NCI-H82 treated with DMSO at 0.1 percent for 48 hours (cell line): ENCODE measurements at regions not wholly inside any gene's neighbourhood (a gene's known extent, or its start where the extent isn't known, plus 50 kb on each side); places are given as distances from the start of the nearest gene placed in this dataset.

Experiments used
- DNase-seq: peaks from one replicate; lab custom pipeline; 2025; ENCODE audit not compliant: unreplicated experiment; lab: John Stamatoyannopoulos, UW

- no peak for DNase-seq
Observed at GRCh38 chrX:137387646-137388045, 178.3 kb upstream of the ZIC3 start.

- no peak for DNase-seq
Observed at GRCh38 chrX:137366018-137366633, 199.8 kb upstream of the ZIC3 start.

DNA sequence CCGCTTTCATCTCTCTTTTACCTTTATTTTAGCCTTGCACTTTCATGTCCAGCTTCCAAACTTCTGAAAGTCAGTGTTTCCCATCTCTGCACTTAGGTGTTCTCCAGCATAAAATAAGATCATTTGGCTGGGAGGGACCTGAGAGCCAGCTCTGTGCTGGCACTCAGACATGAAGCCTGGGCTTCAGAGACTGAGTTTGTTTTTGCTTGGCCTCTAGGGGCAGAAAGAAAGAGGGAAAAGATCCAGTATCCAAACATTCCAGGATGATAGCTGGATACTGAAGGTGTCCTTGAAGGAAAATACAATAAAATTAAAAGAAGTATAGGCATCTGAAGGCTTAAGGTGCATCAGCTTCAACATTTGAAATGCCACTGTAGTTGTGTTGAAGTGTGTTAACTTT lies 202.4 kb upstream of the ZIC3 start:
- DNase-seq: no peak

DNA sequence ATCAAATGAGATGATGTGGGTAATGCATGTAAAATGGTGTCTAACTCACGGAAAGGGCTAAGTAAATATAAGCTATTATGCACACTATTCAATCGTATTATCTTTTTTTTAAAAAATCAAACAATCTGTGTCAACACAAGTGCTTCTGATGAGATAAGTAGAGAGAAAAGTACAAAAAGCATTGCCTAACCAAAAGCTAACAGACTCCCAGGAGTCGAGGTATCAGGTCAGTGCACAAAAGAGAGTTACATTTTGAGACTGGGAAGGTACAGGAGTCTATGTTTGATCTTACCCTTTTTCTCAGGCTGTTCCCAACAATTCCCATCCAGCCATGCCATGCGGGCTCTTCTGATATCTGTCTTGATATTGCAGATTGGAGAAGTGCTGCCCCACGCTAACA lies 203.3 kb upstream of the ZIC3 start:
- no peak for DNase-seq

DNA sequence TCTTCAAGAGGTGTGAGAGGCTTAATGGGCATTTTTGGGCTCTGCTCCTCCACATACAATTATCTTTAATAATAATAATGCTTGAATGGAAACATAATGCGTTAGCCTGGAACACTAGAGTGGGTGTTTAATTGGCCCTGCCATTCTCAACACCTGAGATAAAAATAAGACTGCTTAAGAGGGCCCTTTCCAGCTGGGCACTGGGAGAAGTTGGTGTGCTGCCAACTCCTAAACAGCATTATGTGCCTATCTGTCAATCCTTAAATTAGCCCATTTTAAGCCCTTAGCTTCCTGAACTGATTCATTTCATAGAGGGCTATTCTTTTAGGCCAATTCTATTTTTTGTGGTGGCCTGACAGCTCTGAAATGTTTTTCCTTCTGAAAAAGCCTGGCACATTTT lies 211.1 kb upstream of the ZIC3 start:
- DNase-seq: no peak

DNA sequence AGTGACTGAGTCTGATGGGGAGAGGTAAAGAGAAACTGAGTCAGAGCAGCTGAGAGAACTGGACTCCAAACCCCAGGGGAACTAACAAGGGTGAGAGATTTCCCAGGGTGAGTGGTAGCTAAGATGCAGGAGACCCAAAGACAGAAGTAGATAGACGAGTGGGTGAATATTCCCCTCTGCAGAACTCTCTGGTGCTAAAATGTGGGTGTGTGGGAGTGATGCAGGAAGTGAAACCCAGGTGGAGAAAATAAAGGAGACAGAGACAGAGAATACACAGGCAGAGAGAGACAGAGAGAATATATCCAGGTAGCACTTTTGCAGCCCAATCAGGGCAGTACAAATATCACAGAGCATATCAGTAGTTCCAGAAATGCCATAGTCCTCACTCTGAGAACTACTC lies 212.5 kb upstream of the ZIC3 start:
- no peak for DNase-seq

DNA sequence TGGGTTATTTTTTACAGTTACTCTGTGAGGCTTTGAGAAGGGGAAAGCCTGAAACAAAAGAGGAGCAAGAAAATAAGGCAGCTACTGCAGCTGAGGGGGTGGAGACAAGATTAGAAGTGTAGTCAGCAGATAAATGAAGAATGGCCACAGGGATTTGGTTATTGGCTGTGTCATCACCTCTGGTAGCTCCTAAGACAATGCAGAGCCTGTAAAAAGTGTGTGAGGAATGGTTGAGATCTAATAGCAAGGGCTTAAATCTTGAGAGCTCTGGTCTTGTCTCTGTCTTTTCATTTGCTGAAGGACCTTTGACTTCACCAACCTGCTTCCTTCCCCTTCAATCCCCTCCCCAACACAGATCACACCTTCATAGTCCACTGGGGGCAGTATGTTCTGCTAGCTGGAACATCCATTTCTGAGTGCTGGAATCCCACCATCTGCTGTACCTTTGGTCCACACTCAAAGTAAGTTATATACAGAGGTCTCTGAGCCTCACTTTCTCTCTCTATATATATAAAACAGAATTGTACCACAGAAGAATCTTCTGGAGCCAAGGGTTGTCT lies 213.7 kb upstream of the ZIC3 start:
- DNase-seq: no peak

DNA sequence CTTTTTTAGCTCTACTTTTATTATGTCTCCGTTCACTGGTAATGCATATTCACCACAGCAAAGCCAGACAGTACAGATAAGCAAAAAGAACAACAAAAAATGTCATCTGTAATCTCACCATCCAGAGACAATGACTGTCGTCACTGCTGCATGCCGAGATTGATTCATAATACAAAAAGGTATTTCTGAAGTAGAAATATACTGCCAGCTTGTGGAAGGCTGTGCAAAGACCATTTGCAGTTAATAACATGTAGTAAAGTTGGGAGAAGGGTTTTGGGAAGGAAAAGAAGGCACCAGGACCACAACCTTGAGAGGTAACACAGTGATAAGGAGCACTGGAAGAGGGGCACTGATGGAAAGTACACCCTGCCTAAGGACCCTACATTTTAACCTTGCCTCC lies 223.0 kb upstream of the ZIC3 start:
- DNase-seq: no peak

DNA sequence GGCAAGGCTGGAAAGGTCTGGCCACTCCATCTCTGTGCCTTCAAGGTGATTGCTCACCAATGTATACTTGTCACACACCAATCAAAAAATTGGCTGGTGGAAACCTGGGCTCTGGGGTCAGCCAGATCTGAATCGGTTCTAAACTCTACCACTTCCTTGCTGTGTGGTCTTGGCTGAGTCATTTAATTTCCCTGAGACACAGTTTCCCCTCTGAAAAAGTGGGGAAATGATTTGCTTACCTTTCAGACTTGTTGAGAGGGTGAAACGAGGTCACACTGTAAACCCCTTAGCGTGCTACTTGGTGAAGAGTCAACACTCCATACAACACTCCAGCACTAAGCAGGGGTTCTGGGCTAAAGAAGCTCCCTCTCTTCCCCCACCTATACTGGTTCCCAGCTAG lies 252.3 kb upstream of the ZIC3 start:
- no peak for DNase-seq

DNA sequence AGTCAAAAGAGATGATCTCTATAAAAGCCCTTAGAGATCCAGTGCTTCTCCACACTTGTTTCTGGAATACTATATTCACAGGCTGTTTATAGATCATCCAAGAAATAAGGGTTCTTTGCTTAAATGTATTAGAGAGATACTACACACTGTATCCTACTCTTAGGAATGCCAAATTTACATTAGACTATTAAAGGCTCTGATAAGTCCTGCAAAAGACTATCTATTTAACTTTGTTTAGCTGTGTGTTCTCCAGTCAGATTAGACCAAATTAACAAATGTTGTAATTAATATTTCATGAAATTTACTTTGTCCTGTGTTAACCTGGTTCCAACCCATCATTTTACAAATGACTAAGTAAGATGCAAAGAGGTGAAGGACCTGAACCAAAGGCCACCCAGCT lies 260.5 kb upstream of the ZIC3 start:
- no peak for DNase-seq

DNA sequence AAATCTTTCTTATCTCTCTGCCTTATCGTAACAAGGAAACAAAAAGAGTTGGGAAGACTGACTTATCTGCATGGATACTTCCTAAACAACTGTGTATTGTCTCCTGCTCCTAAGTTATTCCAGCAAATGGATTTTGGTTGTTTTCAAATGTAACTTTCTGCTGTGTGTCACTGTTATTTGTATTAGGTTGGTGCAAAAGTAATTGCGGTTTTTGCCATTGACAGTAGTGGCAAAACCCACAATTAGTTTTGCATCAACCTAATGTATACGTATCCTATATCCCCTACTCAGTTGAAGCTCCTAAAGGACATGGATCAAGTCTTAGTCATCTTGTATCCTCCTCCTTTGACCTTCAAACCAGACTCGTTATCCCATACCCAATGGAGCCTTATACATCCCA lies 263.4 kb upstream of the GPR101 start:
- no peak for DNase-seq

DNA sequence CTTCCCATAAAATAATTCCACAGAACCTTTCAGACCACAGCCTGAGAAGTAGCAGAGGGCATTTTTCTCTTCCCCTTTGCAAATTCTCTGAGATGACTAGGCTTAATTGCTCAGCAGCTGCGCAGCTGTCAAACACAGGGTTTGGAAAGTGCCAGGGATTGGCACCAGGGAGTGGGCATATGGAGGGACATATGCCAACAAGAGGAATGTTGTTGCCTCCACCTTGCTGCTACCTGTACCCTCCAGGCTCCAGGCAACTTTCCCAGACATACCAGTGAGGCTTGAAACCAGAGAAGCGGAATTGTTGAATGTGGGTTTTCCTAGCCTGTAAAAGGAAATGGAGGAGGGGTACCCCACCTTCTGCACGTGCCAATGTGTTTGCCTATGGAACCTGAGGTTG lies 256.2 kb upstream of the GPR101 start:
- no peak for DNase-seq

- DNase-seq: no peak
Observed at GRCh38 chrX:137287191-137287590, 253.4 kb upstream of the GPR101 start.

- no peak for DNase-seq
Observed at GRCh38 chrX:137286423-137286822, 252.6 kb upstream of the GPR101 start.

DNA sequence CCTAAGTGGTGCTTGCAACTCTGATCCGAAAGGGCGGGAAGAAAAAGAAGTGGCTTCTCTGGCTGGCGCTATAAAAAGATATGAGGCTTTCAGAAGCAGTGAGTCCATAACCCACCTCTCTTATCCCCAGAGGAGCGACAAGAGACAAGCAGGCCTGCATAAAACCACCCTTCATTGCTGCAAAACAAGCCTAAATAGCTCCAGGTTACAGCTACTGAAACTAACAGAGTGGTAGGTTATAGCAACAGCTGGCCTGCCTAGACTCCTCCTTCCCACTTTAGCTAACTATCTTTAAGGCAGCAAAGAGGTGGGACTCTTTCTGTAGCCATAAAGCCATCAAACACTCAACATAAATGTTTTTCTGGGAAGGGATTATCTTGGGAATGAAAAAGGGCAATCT lies 245.0 kb upstream of the GPR101 start:
- no peak for DNase-seq

- no peak for DNase-seq
Observed at GRCh38 chrX:137263374-137263773, 229.6 kb upstream of the GPR101 start.

GRCh38 chrX:137245183-137245582 lies 211.4 kb upstream of the GPR101 start:
- DNase-seq: no peak

GRCh38 chrX:137236837-137237236 lies 203.0 kb upstream of the GPR101 start:
- no peak for DNase-seq

DNA sequence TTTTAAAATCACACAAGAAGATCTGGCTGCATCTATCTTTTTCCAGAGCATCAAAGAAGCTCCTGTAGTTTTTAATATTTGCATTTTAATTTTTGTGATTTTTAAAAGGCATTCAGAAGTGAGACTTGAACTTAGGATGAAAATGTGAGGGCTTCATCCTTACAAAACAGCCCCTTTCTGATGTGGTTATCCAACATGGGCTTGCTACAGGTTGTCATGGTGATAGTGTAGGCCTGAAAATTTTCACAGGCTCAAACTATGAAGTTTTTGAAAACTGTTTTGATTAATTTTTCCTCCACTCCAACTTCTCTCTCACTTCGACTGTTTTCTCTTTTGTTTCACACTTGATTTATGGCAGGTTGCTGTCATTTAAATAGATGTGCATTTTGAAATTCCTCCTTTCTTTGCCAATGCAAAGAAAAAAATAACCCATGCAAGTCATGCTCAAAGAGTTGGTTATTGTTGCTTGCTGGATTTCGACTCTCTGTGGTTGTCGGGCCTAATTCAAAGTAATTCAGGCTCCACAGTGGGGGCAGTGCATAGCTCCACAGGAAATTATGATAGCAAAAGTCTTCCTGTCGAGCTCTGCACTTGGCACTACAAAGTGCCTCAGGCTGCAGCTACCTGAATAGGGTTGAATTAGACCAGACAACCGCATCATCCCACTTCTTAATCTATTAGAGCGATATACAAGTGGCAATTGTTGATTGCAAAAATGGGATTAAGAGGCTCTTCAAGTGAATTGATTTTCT lies 201.0 kb upstream of the GPR101 start:
- DNase-seq: no peak

GRCh38 chrX:137233478-137233877 lies 199.7 kb upstream of the GPR101 start:
- DNase-seq: no peak

DNA sequence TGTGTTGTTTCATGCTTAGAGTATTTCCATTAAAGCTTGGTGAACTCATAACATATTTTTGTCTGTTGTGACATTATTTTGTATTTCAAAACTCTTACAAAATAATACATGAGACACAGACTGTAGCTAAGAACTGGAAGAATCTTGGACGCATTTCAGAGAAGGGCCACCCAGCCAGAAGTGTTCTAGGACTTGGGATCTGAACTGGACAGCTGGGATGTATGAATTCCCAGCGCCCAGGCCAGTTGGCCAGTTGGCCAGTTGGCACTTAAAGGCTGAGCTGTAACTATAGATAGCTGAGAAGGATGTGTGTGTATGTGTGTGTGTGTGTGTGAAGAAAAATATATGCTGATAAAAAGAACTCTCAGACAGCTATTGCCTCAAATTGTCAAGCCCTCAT lies 193.4 kb upstream of the GPR101 start:
- no peak for DNase-seq

DNA sequence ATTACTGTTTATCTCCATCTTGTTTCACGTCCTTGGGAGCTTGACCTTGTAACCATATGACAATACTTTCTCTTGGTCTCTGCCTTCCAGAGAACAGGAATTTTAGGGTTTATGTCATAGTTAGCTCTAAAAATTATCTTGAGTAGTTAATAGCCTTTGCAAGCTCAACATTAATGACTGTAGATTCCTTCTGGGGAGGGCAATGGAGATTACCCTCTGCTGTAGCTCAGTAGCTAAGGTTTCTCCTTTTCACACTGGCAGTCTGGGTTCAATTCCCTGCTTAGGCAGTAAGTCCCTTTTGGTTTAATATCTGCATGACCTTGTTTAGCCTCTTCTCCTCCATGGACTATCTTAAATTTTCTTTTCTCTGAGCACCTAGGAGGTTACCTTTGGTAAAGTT lies 181.7 kb upstream of the GPR101 start:
- DNase-seq: no peak
